ENCODE measurements at regions not wholly inside any gene's neighbourhood (a gene's known extent, or its start where the extent isn't known, plus 50 kb on each side); places are given as distances from the start of the nearest gene placed in this dataset.

DNA sequence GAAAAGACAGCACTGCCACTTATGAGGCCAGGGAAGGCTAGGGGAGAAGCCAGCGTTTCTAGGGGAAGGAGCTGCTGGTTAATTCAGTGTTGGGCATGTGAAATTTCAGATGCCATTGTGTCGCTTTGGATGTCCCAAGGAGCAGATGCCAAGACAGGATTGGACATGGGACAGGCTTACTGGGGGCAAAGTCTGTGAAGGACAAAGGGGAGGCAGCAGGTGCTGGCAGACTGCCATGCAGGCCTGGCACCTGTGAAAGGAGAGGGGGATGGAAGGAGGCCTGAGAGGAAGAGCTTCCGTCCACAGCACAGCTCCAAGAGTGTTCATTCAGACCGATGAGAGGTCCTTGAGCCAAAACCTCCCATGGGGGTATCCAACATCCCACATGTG is 255.5 kb upstream of the RPL38 start:
- intact Hi-C loops (cut with DNase I), result no loop called here

DNA sequence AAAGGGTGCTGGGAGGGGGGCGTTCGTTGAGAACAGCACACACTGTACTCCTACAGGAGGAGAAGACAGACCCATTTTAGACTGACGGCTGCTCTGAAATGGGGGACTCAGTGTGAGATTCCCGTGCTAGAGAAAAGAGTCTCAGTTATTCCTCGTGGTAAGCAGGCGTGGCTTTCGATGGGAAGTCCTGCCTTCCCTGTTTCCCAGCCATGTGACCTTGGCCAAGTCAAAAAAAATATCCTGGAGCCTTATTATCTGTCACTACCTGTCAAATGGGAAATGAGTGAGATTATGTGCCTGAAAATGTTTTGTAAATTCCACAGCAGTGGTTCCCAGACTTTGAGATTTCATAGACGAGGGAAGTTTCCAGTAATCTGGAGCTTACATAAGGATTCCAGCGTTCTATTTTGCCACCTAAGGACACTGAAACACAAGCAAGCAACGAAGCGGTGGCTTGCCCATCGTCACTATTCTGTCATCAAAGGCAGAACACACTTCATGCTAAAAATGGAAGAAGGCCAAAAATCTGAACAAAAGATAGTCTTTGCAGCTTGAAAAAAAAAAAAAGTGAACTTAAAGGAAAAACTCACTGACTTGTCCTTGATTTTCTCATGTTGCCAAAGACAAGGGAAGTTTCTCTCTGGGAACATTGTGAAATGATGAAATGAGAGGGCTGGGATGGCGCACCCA is 253.4 kb upstream of the RPL38 start:
- H3K4me1 ChIP-seq, result peaks cover 6 to 15% (median 11%) of the 10 kb centered on the region in 9 donors
- intact Hi-C loops (cut with DNase I), result loop anchor here in 5 of 10 donors (10.0 kb wide), 3 partner anchors 295 to 525 kb away; no protein-coding TSS in a partner anchor
- no peaks in the 10 kb centered on the region for H3K9me3 ChIP-seq
- TF ChIP-seq, protein P1, sequence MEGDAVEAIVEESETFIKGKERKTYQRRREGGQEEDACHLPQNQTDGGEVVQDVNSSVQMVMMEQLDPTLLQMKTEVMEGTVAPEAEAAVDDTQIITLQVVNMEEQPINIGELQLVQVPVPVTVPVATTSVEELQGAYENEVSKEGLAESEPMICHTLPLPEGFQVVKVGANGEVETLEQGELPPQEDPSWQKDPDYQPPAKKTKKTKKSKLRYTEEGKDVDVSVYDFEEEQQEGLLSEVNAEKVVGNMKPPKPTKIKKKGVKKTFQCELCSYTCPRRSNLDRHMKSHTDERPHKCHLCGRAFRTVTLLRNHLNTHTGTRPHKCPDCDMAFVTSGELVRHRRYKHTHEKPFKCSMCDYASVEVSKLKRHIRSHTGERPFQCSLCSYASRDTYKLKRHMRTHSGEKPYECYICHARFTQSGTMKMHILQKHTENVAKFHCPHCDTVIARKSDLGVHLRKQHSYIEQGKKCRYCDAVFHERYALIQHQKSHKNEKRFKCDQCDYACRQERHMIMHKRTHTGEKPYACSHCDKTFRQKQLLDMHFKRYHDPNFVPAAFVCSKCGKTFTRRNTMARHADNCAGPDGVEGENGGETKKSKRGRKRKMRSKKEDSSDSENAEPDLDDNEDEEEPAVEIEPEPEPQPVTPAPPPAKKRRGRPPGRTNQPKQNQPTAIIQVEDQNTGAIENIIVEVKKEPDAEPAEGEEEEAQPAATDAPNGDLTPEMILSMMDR (IDR thresholded peaks at IDR 0.05), result no peak
- no peak overlapping the region for H3K4me3 ChIP-seq
- no peak overlapping the region for H3K27ac ChIP-seq
- H3K27me3 ChIP-seq, result peaks cover 0 to 61% (median 50%) of the 10 kb centered on the region in 7 donors
- no peak for DNase-seq
- no peak for ATAC-seq
- WGBS, 2 donors, result 57 to 64% methylated on average over 13 of the region's 13 CpGs
- H3K36me3 ChIP-seq, result no peaks in the 10 kb centered on the region

More for the DNA sequence above, 255.5 kb upstream of the RPL38 start:
- DNase-seq, result no peak
- H3K4me1 ChIP-seq, result peaks cover 6 to 14% (median 10%) of the 10 kb centered on the region in 9 donors
- H3K4me3 ChIP-seq, result no peak overlapping the region
- no peak for ATAC-seq
- H3K9me3 ChIP-seq, result no peaks in the 10 kb centered on the region
- H3K27me3 ChIP-seq, result peaks cover 0 to 68% (median 40%) of the 10 kb centered on the region in 7 donors
- H3K36me3 ChIP-seq, result no peaks in the 10 kb centered on the region
- TF ChIP-seq, protein P1 (IDR thresholded peaks at IDR 0.05), result no peak
- 75 to 82% methylated on average over 4 of the region's 4 CpGs for whole genome bisulfite sequencing, 2 donors
- no peak overlapping the region for H3K27ac ChIP-seq

DNA sequence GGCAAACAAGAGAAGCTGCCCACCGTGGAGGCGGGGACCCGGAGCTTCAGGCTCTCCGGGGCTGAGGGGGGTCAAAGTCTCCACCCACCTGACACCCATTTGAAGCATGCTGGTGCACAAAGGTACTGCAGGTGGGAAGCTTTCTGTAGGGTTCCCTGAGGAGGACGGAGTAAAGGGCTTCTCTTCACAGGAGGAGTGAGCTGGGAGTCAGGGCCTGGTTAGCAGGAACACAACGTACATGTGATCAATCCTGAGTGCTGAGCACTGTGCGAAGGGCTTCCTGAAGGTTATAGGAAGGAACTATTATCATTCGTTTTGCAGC is 252.9 kb upstream of the RPL38 start:
- no peaks in the 10 kb centered on the region for H3K9me3 ChIP-seq
- TF ChIP-seq, protein P1 (IDR thresholded peaks at IDR 0.05), result no peak
- no peak for DNase-seq
- no peaks in the 10 kb centered on the region for H3K36me3 ChIP-seq
- no peak overlapping the region for H3K4me3 ChIP-seq
- no peak for ATAC-seq
- H3K4me1 ChIP-seq, result peaks cover 6 to 15% (median 11%) of the 10 kb centered on the region in 9 donors
- peaks cover 0 to 59% (median 48%) of the 10 kb centered on the region in 7 donors for H3K27me3 ChIP-seq
- 78% methylated on average over 8 of the region's 8 CpGs for WGBS, 2 donors
- intact Hi-C loops (cut with DNase I), result loop anchor here in 5 of 10 donors (10.0 kb wide), 3 partner anchors 296 to 526 kb away; no protein-coding TSS in a partner anchor
- H3K27ac ChIP-seq, result no peak overlapping the region

DNA sequence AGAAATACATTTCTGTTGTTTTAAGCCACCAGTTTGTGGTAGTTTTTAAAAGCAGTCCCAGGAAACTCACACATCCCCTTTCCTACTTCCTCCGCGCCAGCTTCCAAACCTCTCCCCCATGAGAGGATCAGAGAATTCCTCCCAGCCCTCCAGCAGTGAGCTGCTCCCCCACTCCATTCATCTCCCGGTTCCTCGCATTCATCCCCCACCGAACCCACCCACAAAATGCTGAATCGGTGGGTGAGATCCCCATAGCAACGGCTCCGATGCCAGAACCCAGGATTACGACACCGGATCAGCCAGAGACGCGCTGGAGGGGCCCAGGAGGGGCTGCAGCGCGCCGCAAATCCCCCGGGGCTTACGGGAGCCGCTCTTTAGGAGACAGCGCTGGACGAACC is 251.4 kb upstream of the RPL38 start:
- Histone ChIP-seq H3K4me1 (peaks cover 6 to 15% (median 11%) of the 10 kb centered on the region in 9 donors), H3K9me3 (no peaks in the 10 kb centered on the region), H3K4me3 (peak overlapping the region in 9 of 10 donors; percentile 17 to 48 (median 37)), H3K27ac (no peak overlapping the region), H3K36me3 (no peaks in the 10 kb centered on the region), H3K27me3 (peaks cover 0 to 60% (median 39%) of the 10 kb centered on the region in 7 donors)
- DNase-seq (no peak), ATAC-seq (peak in 3 of 8 donors; percentile 5 to 36 (median 6))
- WGBS, 2 donors, result 14 to 19% methylated on average over 20 of the region's 20 CpGs
- intact Hi-C loops (cut with DNase I), result loop anchor here in 6 of 10 donors (2.0 to 10.0 kb wide), 4 partner anchors 295 to 527 kb away; no protein-coding TSS in a partner anchor
- TF ChIP-seq, protein P1 (IDR thresholded peaks at IDR 0.05), result no peak
